ENCODE measurements at regions not wholly inside any gene's neighbourhood (a gene's known extent, or its start where the extent isn't known, plus 50 kb on each side); places are given as distances from the start of the nearest gene placed in this dataset.

- no peak for TF ChIP-seq CTCF (conservative IDR thresholded peaks at IDR 0.05; ENCODE audit: low read depth, low read length)
- no peak for TF ChIP-seq EZH2 (IDR thresholded peaks at IDR 0.05; ENCODE audit: borderline replicate concordance, low read depth, low read length, poor library complexity, severe bottlenecking)
Observed at GRCh38 chr2:172204309-172204708, 101.6 kb upstream of the DLX2 start.
